Cardiac muscle cell (in vitro differentiated cells and primary cell): ENCODE measurements at regions not wholly inside any gene's neighbourhood (a gene's known extent, or its start where the extent isn't known, plus 50 kb on each side); places are given as distances from the start of the nearest gene placed in this dataset.

ENCODE experiments used
- DNase-seq, 2 donors: peaks; one replicate each; pipeline versions ENCODE4 v3.0.0 to v3.0.0-alpha.2; 2010 to 2017; ENCODE audit warnings: low read depth in 1 of 2, low spot score in 1 of 2
- H3K27ac ChIP-seq: fragments of 200-600 bp; sonication (generic); 2 replicates; pipeline ENCODE4 v1.5.1; 2016
- H3K27me3 ChIP-seq: fragments of 200-600 bp; sonication (generic); 2 replicates; pipeline ENCODE4 v1.6.0; 2016; ENCODE audit warnings: control low read depth
- H3K36me3 ChIP-seq: fragments of 200-600 bp; sonication (generic); 2 replicates; pipeline ENCODE4 v1.5.1; 2016; ENCODE audit warnings: control low read depth
- H3K4me1 ChIP-seq: fragments of 200-600 bp; sonication (generic); 2 replicates; pipeline ENCODE4 v1.8.1; 2017; ENCODE audit warnings: low read depth, mild to moderate bottlenecking, mixed run types
- H3K4me3 ChIP-seq: fragments of 200-600 bp; sonication (generic); 2 replicates; pipeline ENCODE4 v1.5.1; 2016; ENCODE audit warnings: mild to moderate bottlenecking
- H3K9me3 ChIP-seq: fragments of 200-600 bp; sonication (generic); 2 replicates; pipeline ENCODE4 v1.5.1; 2017; ENCODE audit warnings: low read depth, mild to moderate bottlenecking, control low read depth
- TF ChIP-seq, protein P1 (sequence below): IDR thresholded peaks from 2 replicates; pipeline ENCODE4 v1.5.1; 2012; ENCODE audit warnings: low read depth, mild to moderate bottlenecking, low read length

DNA sequence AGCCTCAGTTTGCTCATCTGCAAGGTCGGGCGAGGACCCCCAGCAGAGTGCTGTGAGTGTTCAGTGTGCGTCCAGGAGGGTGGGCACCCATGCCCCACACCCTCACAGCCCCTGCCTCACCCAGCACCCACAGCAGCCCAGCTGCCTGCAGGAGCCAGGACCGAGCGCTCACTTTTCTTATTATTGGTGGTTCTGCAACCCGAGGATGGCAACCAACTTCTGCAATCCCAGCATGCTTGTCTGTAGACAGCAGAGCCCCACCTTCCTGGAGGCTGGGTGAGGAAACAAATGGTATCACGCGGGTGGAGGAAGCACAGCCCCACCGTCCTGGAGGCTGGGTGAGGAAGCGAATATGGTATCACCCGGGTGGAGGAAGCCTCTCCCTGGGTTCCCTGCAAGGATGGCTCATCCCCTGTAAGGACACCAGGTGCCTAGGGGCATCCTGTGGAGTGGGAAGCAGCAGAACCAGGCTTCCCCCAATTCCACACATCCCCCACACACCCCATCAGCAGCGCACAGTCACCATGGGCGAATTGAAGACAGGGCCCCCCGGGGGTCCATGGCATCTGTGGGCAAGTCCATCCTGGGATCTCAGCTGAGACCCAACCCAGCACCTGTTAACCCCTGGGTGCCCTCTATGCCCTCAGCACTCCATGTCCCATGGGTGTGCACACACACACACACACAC, 220.5 kb upstream of the RAB6C start:
- H3K36me3 ChIP-seq = no peaks in the 10 kb centered on the region
- no peak overlapping the region for H3K4me3 ChIP-seq
- H3K27me3 ChIP-seq = no peaks in the 10 kb centered on the region
- no peak for DNase-seq
- TF ChIP-seq, protein P1, sequence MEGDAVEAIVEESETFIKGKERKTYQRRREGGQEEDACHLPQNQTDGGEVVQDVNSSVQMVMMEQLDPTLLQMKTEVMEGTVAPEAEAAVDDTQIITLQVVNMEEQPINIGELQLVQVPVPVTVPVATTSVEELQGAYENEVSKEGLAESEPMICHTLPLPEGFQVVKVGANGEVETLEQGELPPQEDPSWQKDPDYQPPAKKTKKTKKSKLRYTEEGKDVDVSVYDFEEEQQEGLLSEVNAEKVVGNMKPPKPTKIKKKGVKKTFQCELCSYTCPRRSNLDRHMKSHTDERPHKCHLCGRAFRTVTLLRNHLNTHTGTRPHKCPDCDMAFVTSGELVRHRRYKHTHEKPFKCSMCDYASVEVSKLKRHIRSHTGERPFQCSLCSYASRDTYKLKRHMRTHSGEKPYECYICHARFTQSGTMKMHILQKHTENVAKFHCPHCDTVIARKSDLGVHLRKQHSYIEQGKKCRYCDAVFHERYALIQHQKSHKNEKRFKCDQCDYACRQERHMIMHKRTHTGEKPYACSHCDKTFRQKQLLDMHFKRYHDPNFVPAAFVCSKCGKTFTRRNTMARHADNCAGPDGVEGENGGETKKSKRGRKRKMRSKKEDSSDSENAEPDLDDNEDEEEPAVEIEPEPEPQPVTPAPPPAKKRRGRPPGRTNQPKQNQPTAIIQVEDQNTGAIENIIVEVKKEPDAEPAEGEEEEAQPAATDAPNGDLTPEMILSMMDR = no peak
- no peak overlapping the region for H3K27ac ChIP-seq
- H3K4me1 ChIP-seq = no peaks in the 10 kb centered on the region
- no peaks in the 10 kb centered on the region for H3K9me3 ChIP-seq

DNA sequence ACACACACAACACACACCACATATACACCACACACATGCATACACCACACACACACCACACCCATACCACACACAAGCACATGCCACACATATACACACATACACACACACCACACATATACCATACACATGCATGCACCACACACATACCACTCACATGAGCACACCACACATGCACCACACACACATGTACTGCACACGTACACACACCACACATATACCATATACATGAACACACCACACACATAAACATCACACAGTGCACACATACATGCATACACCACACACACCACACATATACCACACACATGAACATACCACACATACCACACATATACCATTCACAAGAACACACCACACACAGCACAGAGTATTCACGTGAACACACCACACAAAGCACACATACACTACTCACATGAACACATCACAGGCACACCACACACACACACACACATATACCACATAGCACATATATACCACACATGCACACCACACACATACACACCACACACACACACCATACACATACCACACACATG, 219.9 kb upstream of the RAB6C start:
- Histone ChIP-seq H3K4me3 (no peak overlapping the region), H3K36me3 (no peaks in the 10 kb centered on the region), H3K27ac (no peak overlapping the region), H3K4me1 (no peaks in the 10 kb centered on the region), H3K9me3 (no peaks in the 10 kb centered on the region), H3K27me3 (no peaks in the 10 kb centered on the region)
- DNase-seq = no peak
- TF ChIP-seq, protein P1 = no peak

DNA sequence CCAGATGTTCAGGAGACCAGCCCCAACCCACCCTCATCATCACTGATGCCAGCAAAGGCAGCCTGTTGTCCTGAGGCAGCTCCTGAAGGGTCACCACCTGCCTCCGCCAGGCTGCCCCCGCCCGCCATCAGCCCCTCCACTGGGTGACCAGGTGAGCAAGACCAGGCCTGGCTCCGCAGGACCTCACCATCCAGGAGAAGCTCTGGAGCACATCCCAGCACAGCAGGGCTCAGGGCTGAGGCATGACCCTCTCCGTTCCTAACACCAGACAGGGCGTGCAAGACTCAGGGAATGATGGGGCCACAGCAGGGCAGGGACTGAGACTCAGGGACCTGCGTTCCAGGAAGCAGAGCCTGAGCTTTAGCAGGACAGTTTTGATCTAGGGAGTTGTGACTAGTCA, 218.8 kb upstream of the RAB6C start:
- no peak for DNase-seq
- H3K27ac ChIP-seq = no peak overlapping the region
- TF ChIP-seq, protein P1 = no peak
- no peaks in the 10 kb centered on the region for H3K4me1 ChIP-seq
- H3K4me3 ChIP-seq = no peak overlapping the region
- H3K9me3 ChIP-seq = no peaks in the 10 kb centered on the region
- H3K36me3 ChIP-seq = no peaks in the 10 kb centered on the region
- H3K27me3 ChIP-seq = no peaks in the 10 kb centered on the region

DNA sequence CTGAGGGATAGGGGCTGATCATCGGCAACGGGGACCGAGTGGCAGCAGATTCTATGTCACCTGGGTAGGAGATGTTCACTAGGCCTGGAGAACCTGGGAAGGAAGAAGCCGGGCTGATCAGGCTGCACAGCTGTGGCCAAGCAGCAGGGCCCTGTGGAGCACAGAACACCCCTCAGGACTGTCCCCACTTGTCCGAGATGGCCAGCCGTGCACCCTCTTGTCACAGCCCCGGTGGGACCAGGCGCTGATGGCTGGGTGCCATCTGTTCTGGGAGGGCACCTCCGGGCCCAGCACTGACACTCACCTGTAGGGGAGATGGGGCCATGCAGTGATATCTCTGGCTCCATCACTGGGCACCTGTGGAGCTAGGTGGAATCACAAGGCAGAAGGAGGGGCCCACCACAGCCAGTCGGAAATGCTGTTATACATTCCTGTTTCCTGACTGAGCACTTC, 217.9 kb upstream of the RAB6C start:
- Histone ChIP-seq H3K9me3 (no peaks in the 10 kb centered on the region), H3K4me1 (no peaks in the 10 kb centered on the region), H3K27ac (no peak overlapping the region), H3K27me3 (no peaks in the 10 kb centered on the region), H3K36me3 (no peaks in the 10 kb centered on the region), H3K4me3 (no peak overlapping the region)
- DNase-seq = no peak
- TF ChIP-seq, protein P1 = no peak

DNA sequence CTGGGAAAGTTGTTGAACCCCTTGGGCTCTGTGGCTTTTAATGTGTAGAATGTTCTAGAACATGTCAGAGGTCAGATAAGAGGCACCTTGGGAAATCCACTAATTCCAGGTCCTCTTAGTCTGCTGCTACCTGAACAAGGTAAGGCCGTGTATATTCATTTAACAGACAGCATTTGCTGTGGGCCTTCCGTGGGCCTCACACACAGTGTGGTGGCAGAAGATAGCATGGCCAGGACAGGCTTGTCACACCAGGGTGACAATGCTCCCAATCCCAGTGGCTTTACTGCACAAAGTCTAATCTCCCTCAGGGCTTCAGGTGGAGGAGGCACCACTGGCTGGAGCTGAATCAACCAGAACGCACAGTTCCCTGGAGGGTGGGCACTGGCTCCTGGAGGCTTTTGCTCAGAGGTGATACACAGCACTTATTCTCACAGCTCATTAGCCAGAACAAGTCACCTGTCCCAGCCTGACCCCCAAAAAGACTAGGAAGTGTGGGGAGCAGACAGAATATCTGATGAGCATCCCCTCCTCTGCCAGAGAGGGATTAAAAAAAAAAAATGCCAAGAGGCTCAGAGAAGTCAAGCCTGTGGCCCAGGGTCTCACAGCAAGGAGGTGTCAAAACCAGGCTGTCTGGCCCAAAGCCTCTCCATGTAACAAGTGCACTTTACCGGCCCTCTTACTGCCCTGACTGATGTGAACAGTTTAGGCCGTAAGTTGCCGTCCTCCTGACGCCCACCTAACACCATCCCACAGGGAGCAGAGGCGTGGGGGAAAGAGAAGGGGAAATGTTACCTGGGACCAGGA, 216.9 kb upstream of the RAB6C start:
- Histone ChIP-seq H3K4me1 (no peaks in the 10 kb centered on the region), H3K27me3 (no peaks in the 10 kb centered on the region), H3K36me3 (no peaks in the 10 kb centered on the region), H3K9me3 (no peaks in the 10 kb centered on the region), H3K4me3 (no peak overlapping the region), H3K27ac (no peak overlapping the region)
- TF ChIP-seq, protein P1 = no peak
- no peak for DNase-seq
